H1 (cell line): ENCODE measurements at regions not wholly inside any gene's neighbourhood (a gene's known extent, or its start where the extent isn't known, plus 50 kb on each side); places are given as distances from the start of the nearest gene placed in this dataset.
"Not testable (repeated sequence)": the region's sequence is repeated elsewhere in the genome, so short reads cannot be mapped to it uniquely, and the experiment has no call there.

Experiments
- CTCF ChIA-PET: fragments of 300-600 bp; sonication (Branson Sonifier 250); formaldehyde crosslinking; loops from one replicate; lab custom pipeline; 2021; ENCODE audit not compliant: partially characterized antibody; lab: Charles Lee
- POLR2A ChIA-PET: fragments of 300-600 bp; sonication (Branson Sonifier 250); formaldehyde crosslinking; loops from one replicate; lab custom pipeline; 2021; ENCODE audit warnings: inconsistent platforms; ENCODE audit not compliant: partially characterized antibody; lab: Charles Lee
- DNase-seq, 2 experiments: peaks; one replicate each; pipeline versions ENCODE4 v3.0.0 to v3.0.0-alpha.2; 2010 to 2022; ENCODE audit warnings: low spot score in 2 of 2, low read depth in 1 of 2, mixed read lengths in 1 of 2
- FAIRE-seq: peaks from 2 replicates; lab custom pipeline; 2011; peaks lifted over from hg19 to GRCh38; lab: Jason Lieb, UNC
- H2AFZ ChIP-seq: 2 replicates; pipeline ENCODE4 v1.8.1; 2012; ENCODE audit warnings: low read length, inconsistent platforms
- H2AK5ac ChIP-seq: 2 replicates; pipeline ENCODE4 v1.6.1; 2013; ENCODE audit warnings: low read depth, low read length
- H2BK120ac ChIP-seq: replicated peaks from 2 replicates; pipeline ENCODE3; 2013; ENCODE audit warnings: low read depth, low read length, inconsistent platforms
- H2BK12ac ChIP-seq: 2 replicates; pipeline ENCODE4 v1.6.1; 2013; ENCODE audit warnings: low read depth, low read length
- H2BK15ac ChIP-seq: 2 replicates; pipeline ENCODE4 v1.6.1; 2013; ENCODE audit warnings: low read length
- H2BK20ac ChIP-seq: 2 replicates; pipeline ENCODE4 v1.6.1; 2013; ENCODE audit warnings: low read length
- H2BK5ac ChIP-seq: 2 replicates; pipeline ENCODE4 v1.6.1; 2013; ENCODE audit warnings: low read depth, low read length
- H3K14ac ChIP-seq: 2 replicates; pipeline ENCODE4 v1.6.1; 2013; ENCODE audit warnings: inconsistent platforms; ENCODE audit not compliant: insufficient read length
- H3K18ac ChIP-seq: 2 replicates; pipeline ENCODE4 v1.6.1; 2013; ENCODE audit warnings: low read length; ENCODE audit errors: extremely low read depth
- H3K23ac ChIP-seq: 2 replicates; pipeline ENCODE4 v1.6.1; 2013; ENCODE audit warnings: inconsistent platforms; ENCODE audit not compliant: insufficient read length
- H3K23me2 ChIP-seq: 2 replicates; pipeline ENCODE4 v1.6.1; 2013; ENCODE audit warnings: low read depth, low read length
- H3K27ac ChIP-seq: 2 replicates; pipeline ENCODE4 v1.6.1; 2011; ENCODE audit warnings: low read depth, low read length, inconsistent platforms
- H3K27me3 ChIP-seq, 4 experiments: replicated peaks in 1 of 4; 1 replicate in 1 of 4; 2 replicates in 3 of 4; pipeline versions ENCODE4 v1.6.1 to v1.8.1; 2011 to 2013; ENCODE audit warnings: low read length in 3 of 4, mild to moderate bottlenecking in 3 of 4, inconsistent platforms in 2 of 4, mixed read lengths in 2 of 4, moderate library complexity in 1 of 4; ENCODE audit not compliant: control insufficient read depth in 3 of 4, insufficient read depth in 3 of 4; ENCODE audit errors: extremely low read depth in 1 of 4
- H3K36me3 ChIP-seq, 4 experiments: 2 replicates each; pipeline versions ENCODE4 v1.6.1 to v1.8.1; 2011 to 2013; ENCODE audit warnings: mild to moderate bottlenecking in 4 of 4, low read length in 3 of 4, moderate library complexity in 2 of 4, control low read depth in 1 of 4, inconsistent platforms in 1 of 4; ENCODE audit not compliant: insufficient read depth in 4 of 4, control insufficient read depth in 2 of 4
- H3K4ac ChIP-seq: replicated peaks from 2 replicates; pipeline ENCODE3; 2013; ENCODE audit warnings: low read length, low read depth, mixed read lengths, inconsistent platforms; ENCODE audit not compliant: insufficient read length
- H3K4me1 ChIP-seq, 4 experiments: replicated peaks in 1 of 4; 1 replicate in 1 of 4; 2 replicates in 3 of 4; pipeline versions ENCODE4 v1.6.1 to v1.8.1; 2011 to 2013; ENCODE audit warnings: low read length in 3 of 4, inconsistent platforms in 2 of 4, mixed read lengths in 1 of 4; ENCODE audit not compliant: insufficient read depth in 4 of 4, control insufficient read depth in 3 of 4
- H3K4me2 ChIP-seq, 2 experiments: 2 replicates each; pipeline versions ENCODE4 v1.6.1 to v1.8.1; 2011 to 2013; ENCODE audit warnings: low read depth in 2 of 2, low read length in 2 of 2, control low read depth in 1 of 2, inconsistent platforms in 1 of 2, mild to moderate bottlenecking in 1 of 2; ENCODE audit not compliant: insufficient read depth in 1 of 2
- H3K4me3 ChIP-seq, 4 experiments: fragments of 200-600, 300-600 bp in 1 of 4; sonication (generic), shearing (Covaris generic), sonication (Bioruptor Twin) in 1 of 4; 2 replicates each; pipeline versions ENCODE4 v1.5.1 to v1.8.1; 2011 to 2016; ENCODE audit warnings: low read length in 4 of 4, low read depth in 3 of 4, control low read depth in 2 of 4, inconsistent platforms in 2 of 4, mild to moderate bottlenecking in 2 of 4, mixed read lengths in 1 of 4, moderate library complexity in 1 of 4; ENCODE audit not compliant: insufficient read depth in 2 of 4; ENCODE audit errors: extremely low read depth in 1 of 4
- H3K56ac ChIP-seq: replicated peaks from 2 replicates; pipeline ENCODE3; 2013; ENCODE audit warnings: low read depth, mild to moderate bottlenecking, mixed read lengths, low read length, inconsistent platforms; ENCODE audit not compliant: insufficient read length
- H3K79me1 ChIP-seq: 2 replicates; pipeline ENCODE4 v1.6.1; 2013; ENCODE audit warnings: low read depth, low read length, control low read depth
- H3K79me2 ChIP-seq, 2 experiments: 2 replicates each; pipeline versions ENCODE4 v1.6.1 to v1.8.1; 2012 to 2013; ENCODE audit warnings: low read length in 2 of 2, mild to moderate bottlenecking in 2 of 2, inconsistent platforms in 1 of 2; ENCODE audit not compliant: insufficient read depth in 2 of 2, control insufficient read depth in 1 of 2
- H3K9ac ChIP-seq, 4 experiments: replicated peaks in 1 of 4; 1 replicate in 1 of 4; 2 replicates in 3 of 4; pipeline versions ENCODE4 v1.6.1 to v1.8.1; 2011 to 2013; ENCODE audit warnings: low read depth in 3 of 4, low read length in 3 of 4, control low read depth in 2 of 4, mild to moderate bottlenecking in 2 of 4, moderate library complexity in 2 of 4, inconsistent platforms in 1 of 4; ENCODE audit errors: extremely low read depth in 1 of 4
- H3K9me3 ChIP-seq, 2 experiments: 2 replicates each; pipeline versions ENCODE4 v1.6.1 to v1.8.1; 2012 to 2013; ENCODE audit warnings: mild to moderate bottlenecking in 2 of 2, moderate library complexity in 2 of 2, control low read depth in 1 of 2, inconsistent platforms in 1 of 2, low read depth in 1 of 2, low read length in 1 of 2, mixed read lengths in 1 of 2; ENCODE audit not compliant: insufficient read depth in 2 of 2
- H4K20me1 ChIP-seq, 2 experiments: replicated peaks in 1 of 2; 2 replicates each; pipeline versions ENCODE3 to v1.8.1; 2011 to 2013; ENCODE audit warnings: inconsistent platforms in 2 of 2, low read length in 2 of 2, mild to moderate bottlenecking in 1 of 2; ENCODE audit not compliant: insufficient read depth in 2 of 2, control insufficient read depth in 1 of 2
- H4K5ac ChIP-seq: 2 replicates; pipeline ENCODE4 v1.6.1; 2013; ENCODE audit warnings: low read length, low read depth, mixed read lengths, inconsistent platforms; ENCODE audit not compliant: insufficient read length
- H4K8ac ChIP-seq: 2 replicates; pipeline ENCODE4 v1.8.0; 2013; ENCODE audit warnings: mild to moderate bottlenecking, moderate library complexity, low read length, inconsistent platforms; ENCODE audit not compliant: insufficient read depth; ENCODE audit errors: extremely low read depth
- H4K91ac ChIP-seq: replicated peaks from 2 replicates; pipeline ENCODE3; 2013; ENCODE audit warnings: low read length, mixed read lengths, inconsistent platforms; ENCODE audit not compliant: insufficient read length
- WGBS, 2 experiments: shearing (Covaris generic) in 1 of 2; methylation state at CpG; one replicate each; pipeline versions ENCODE4 v1.1.6 to v1.1.7; 2013 to 2015; ENCODE audit warnings: low lambda C conversion rate in 2 of 2, mixed read lengths in 2 of 2, inconsistent platforms in 1 of 2, low coverage in 1 of 2, missing lambda C conversion rate in 1 of 2; ENCODE audit not compliant: insufficient replicate concordance in 2 of 2, insufficient coverage in 1 of 2, insufficient read length in 1 of 2; ENCODE audit errors: extremely low coverage in 1 of 2, missing lambda C conversion rate in 1 of 2; 5-methylcytosine and 5-hydroxymethylcytosine counted together

- H3K9me3 ChIP-seq, result peaks cover 10 to 48% of the 10 kb centered on the region in 2 experiments; a peak in 3 of 4 replicates
- POLR2A ChIA-PET, H3K4ac ChIP-seq, H4K91ac ChIP-seq, CTCF ChIA-PET, H3K23me2 ChIP-seq, FAIRE-seq, H2BK5ac ChIP-seq, H4K8ac ChIP-seq, H3K23ac ChIP-seq, H3K4me3 ChIP-seq, H2BK120ac ChIP-seq, H4K5ac ChIP-seq, H3K27ac ChIP-seq, H2AFZ ChIP-seq, H2AK5ac ChIP-seq, H3K14ac ChIP-seq, H3K18ac ChIP-seq, H3K4me2 ChIP-seq, H2BK12ac ChIP-seq, H3K9ac ChIP-seq, H2BK20ac ChIP-seq, H3K79me2 ChIP-seq, H3K27me3 ChIP-seq, H3K79me1 ChIP-seq, H3K36me3 ChIP-seq, DNase-seq, H3K56ac ChIP-seq, H4K20me1 ChIP-seq, H2BK15ac ChIP-seq, H3K4me1 ChIP-seq: not testable (repeated sequence)
- 76% methylated on average over 4 of the region's 4 CpGs; no CpG with 5 or more reads in 1 of the 2 experiments for WGBS, 2 experiments
Observed at GRCh38 chr13:18706538-18706937, 475.1 kb downstream of the TUBA3C start.

GRCh38 chr13:18702464-18703247, 479.0 kb downstream of the TUBA3C start:
- H2AK5ac ChIP-seq, H4K5ac ChIP-seq, H3K4me3 ChIP-seq, H3K36me3 ChIP-seq, H3K79me1 ChIP-seq, H4K8ac ChIP-seq, H3K4me1 ChIP-seq, H2BK120ac ChIP-seq, H3K9ac ChIP-seq, H3K27ac ChIP-seq, H3K14ac ChIP-seq, H3K23me2 ChIP-seq, H3K79me2 ChIP-seq, H2BK20ac ChIP-seq, FAIRE-seq, H3K23ac ChIP-seq, H3K4ac ChIP-seq, H2BK12ac ChIP-seq, H3K18ac ChIP-seq, H2BK15ac ChIP-seq, DNase-seq, CTCF ChIA-PET, H3K56ac ChIP-seq, POLR2A ChIA-PET, H2BK5ac ChIP-seq, H4K91ac ChIP-seq, H2AFZ ChIP-seq, H3K27me3 ChIP-seq, H3K4me2 ChIP-seq, H4K20me1 ChIP-seq: not testable (repeated sequence)
- WGBS, 2 experiments, result 77% methylated on average over 8 of the region's 8 CpGs; no CpG with 5 or more reads in 1 of the 2 experiments
- peaks cover 10 to 40% of the 10 kb centered on the region in 2 experiments; a peak in 3 of 4 replicates for H3K9me3 ChIP-seq
